ENCODE measurements at regions not wholly inside any gene's neighbourhood (a gene's known extent, or its start where the extent isn't known, plus 50 kb on each side); places are given as distances from the start of the nearest gene placed in this dataset.

- ChIA-PET POLR2A (interaction anchor here (0.7 kb wide), 1 partner anchor 110 kb away, joined by 3 read pairs; no protein-coding TSS in a partner anchor), CTCF (no interaction called here)
- intact Hi-C loops (cut with micrococcal nuclease; ENCODE audit: unreplicated experiment), result no loop called here
- no peak for DNase-seq
- H3K27me3 Mint-ChIP-seq (ENCODE audit: insufficient read depth, unreplicated experiment), result no peaks in the 10 kb centered on the region
- H3K36me3 ChIP-seq (ENCODE audit: control insufficient read depth, insufficient read depth, low read length), result no peaks in the 10 kb centered on the region
- peaks cover 39% of the 10 kb centered on the region for H3K4me1 ChIP-seq
- H3K27ac Mint-ChIP-seq (ENCODE audit: unreplicated experiment), result peak overlapping the region; percentile 53
- H3K4me3 ChIP-seq (ENCODE audit: low read depth, low read length), result no peak overlapping the region
- H3K4me3 Mint-ChIP-seq (ENCODE audit: unreplicated experiment), result no peak overlapping the region
- H3K4me1 Mint-ChIP-seq (ENCODE audit: low read depth, unreplicated experiment), result peaks cover 41% of the 10 kb centered on the region
- no peaks in the 10 kb centered on the region for H3K27me3 ChIP-seq (replicated peaks; ENCODE audit: control insufficient read depth, insufficient read depth, low read length)
- H3K36me3 Mint-ChIP-seq (ENCODE audit: insufficient read depth, unreplicated experiment), result peaks cover 7% of the 10 kb centered on the region
- TF ChIP-seq CTCF (IDR thresholded peaks at IDR 0.05; ENCODE audit: insufficient read depth in 1 of 2, low read depth in 1 of 2, low read length in 1 of 2, severe bottlenecking in 1 of 2, unreplicated experiment in 1 of 2), result no peak
- BruUV-seq (replicated peaks), result no TSS peak
- peaks cover 1% of the 10 kb centered on the region for H3K9me3 ChIP-seq
- peaks cover under 1% of the 10 kb centered on the region for H3K9me3 Mint-ChIP-seq (ENCODE audit: unreplicated experiment)
Measured at GRCh38 chr2:62335612-62336011, 139.7 kb downstream of the B3GNT2 start.

GRCh38 chr2:62334440-62335058 lies 138.6 kb downstream of the B3GNT2 start:
- peaks cover 10% of the 10 kb centered on the region for H3K9me3 ChIP-seq
- no peaks in the 10 kb centered on the region for H3K36me3 ChIP-seq (ENCODE audit: control insufficient read depth, insufficient read depth, low read length)
- Mint-ChIP-seq H3K27me3 (ENCODE audit: insufficient read depth, unreplicated experiment) (no peaks in the 10 kb centered on the region), H3K27ac (ENCODE audit: unreplicated experiment) (peak overlapping the region; percentile 53), H3K4me3 (ENCODE audit: unreplicated experiment) (no peak overlapping the region), H3K36me3 (ENCODE audit: insufficient read depth, unreplicated experiment) (peaks cover 7% of the 10 kb centered on the region), H3K4me1 (ENCODE audit: low read depth, unreplicated experiment) (peaks cover 49% of the 10 kb centered on the region), H3K9me3 (ENCODE audit: unreplicated experiment) (peaks cover 8% of the 10 kb centered on the region)
- BruUV-seq (replicated peaks), result no TSS peak
- TF ChIP-seq CTCF (IDR thresholded peaks at IDR 0.05; ENCODE audit: insufficient read depth in 1 of 2, low read depth in 1 of 2, low read length in 1 of 2, severe bottlenecking in 1 of 2, unreplicated experiment in 1 of 2), result no peak
- no peak overlapping the region for H3K4me3 ChIP-seq (ENCODE audit: low read depth, low read length)
- POLR2A ChIA-PET, result no interaction called here
- H3K27me3 ChIP-seq (replicated peaks; ENCODE audit: control insufficient read depth, insufficient read depth, low read length), result no peaks in the 10 kb centered on the region
- DNase-seq, result no peak
- intact Hi-C loops (cut with micrococcal nuclease; ENCODE audit: unreplicated experiment), result loop anchor here (5.0 kb wide), 1 partner anchor 107 kb away; no protein-coding TSS in a partner anchor
- peaks cover 49% of the 10 kb centered on the region for H3K4me1 ChIP-seq
- CTCF ChIA-PET, result interaction anchor here (0.6 kb wide), 1 partner anchor 35 kb away, joined by 3 read pairs; no protein-coding TSS in a partner anchor

- Histone ChIP-seq H3K36me3 (ENCODE audit: control insufficient read depth, insufficient read depth, low read length) (no peaks in the 10 kb centered on the region), H3K27me3 (replicated peaks; ENCODE audit: control insufficient read depth, insufficient read depth, low read length) (no peaks in the 10 kb centered on the region), H3K4me1 (peaks cover 55% of the 10 kb centered on the region), H3K4me3 (ENCODE audit: low read depth, low read length) (no peak overlapping the region), H3K9me3 (peaks cover 10% of the 10 kb centered on the region)
- CTCF ChIA-PET, result no interaction called here
- intact Hi-C loops (cut with micrococcal nuclease; ENCODE audit: unreplicated experiment), result loop anchor here (5.0 kb wide), 1 partner anchor 107 kb away; no protein-coding TSS in a partner anchor
- POLR2A ChIA-PET, result no interaction called here
- Mint-ChIP-seq H3K9me3 (ENCODE audit: unreplicated experiment) (peaks cover 13% of the 10 kb centered on the region), H3K27me3 (ENCODE audit: insufficient read depth, unreplicated experiment) (no peaks in the 10 kb centered on the region), H3K4me1 (ENCODE audit: low read depth, unreplicated experiment) (peaks cover 54% of the 10 kb centered on the region), H3K4me3 (ENCODE audit: unreplicated experiment) (no peak overlapping the region), H3K27ac (ENCODE audit: unreplicated experiment) (peak overlapping the region; percentile 53), H3K36me3 (ENCODE audit: insufficient read depth, unreplicated experiment) (peaks cover 10% of the 10 kb centered on the region)
- TF ChIP-seq CTCF (IDR thresholded peaks at IDR 0.05; ENCODE audit: insufficient read depth in 1 of 2, low read depth in 1 of 2, low read length in 1 of 2, severe bottlenecking in 1 of 2, unreplicated experiment in 1 of 2), result no peak
- DNase-seq, result no peak
- BruUV-seq (replicated peaks), result no TSS peak
Measured at GRCh38 chr2:62334009-62334408, 138.1 kb downstream of the B3GNT2 start.
